ENCODE measurements at regions not wholly inside any gene's neighbourhood (a gene's known extent, or its start where the extent isn't known, plus 50 kb on each side); places are given as distances from the start of the nearest gene placed in this dataset.

DNA sequence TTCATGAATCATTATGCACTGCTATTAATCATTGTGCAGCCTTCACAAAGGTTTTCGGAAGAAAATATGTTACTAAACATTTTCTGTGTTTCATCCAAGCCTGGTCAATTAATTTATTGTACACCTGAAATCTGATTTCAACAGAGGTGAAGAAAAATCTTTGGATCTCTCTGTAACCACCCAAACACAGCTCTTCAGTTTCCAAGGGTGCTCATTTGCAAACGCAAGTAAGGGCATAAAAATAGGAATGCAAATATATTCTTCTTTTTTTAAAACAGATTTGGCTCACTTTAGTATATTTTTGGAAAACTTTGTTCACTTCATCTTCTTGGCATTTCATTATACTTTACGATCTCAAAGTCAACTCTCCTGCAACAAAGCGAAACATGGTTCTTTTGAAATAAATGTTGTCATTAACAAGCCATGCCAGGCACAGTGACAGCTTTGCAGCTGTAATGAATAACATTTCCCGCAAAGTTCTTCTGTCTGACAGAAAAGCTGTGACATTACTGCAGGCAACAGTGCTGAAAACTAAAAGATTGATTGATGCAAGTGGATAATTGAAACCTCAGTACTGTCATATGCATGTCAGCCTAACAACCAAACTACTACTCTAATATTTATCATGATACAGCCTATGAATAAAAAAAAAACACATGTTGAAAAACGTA lies 348.3 kb downstream of the FRK start:
- no peaks in the 10 kb centered on the region for H3K27me3 ChIP-seq (ENCODE audit: control insufficient read depth in 5 of 5, insufficient read depth in 4 of 5, low read length in 5 of 5)
- H3K9ac ChIP-seq (ENCODE audit: low read length in 5 of 5) = no peak overlapping the region
- no peak overlapping the region for H3K4me3 ChIP-seq (ENCODE audit: low read depth in 1 of 5, low read length in 5 of 5)
- peaks cover 0 to 3% (median 0%) of the 10 kb centered on the region in 5 donors for H3K4me1 ChIP-seq (ENCODE audit: control insufficient read depth in 5 of 5, insufficient read depth in 5 of 5, low read length in 5 of 5)
- no peaks in the 10 kb centered on the region for H3K9me3 ChIP-seq (ENCODE audit: control insufficient read depth in 5 of 5, low read length in 5 of 5)
- H3K36me3 ChIP-seq (ENCODE audit: control insufficient read depth in 5 of 5, insufficient read depth in 5 of 5, low read length in 5 of 5) = no peaks in the 10 kb centered on the region
- H3K27ac ChIP-seq (ENCODE audit: low read depth, low read length) = no peak overlapping the region

DNA sequence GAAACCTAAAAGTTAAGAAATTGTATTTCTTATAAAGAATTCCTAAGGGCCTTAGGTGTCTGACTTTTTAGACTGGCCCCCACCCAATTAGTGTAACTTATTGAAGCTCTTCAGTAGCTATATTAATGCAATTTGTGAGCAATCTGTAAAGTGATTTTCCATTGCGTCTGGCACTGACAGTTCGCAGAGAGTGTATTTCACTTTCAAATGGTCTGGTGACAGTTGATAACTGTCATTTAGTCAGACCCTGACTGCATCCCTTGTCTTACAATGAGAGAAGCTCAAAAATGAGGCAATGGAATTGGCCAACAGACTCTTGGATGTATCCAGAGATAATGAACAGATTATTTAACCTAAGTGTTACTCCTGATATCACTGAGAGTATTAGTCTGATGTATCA lies 351.8 kb downstream of the FRK start:
- Histone ChIP-seq H3K4me3 (ENCODE audit: low read depth in 1 of 5, low read length in 5 of 5) (no peak overlapping the region), H3K27me3 (ENCODE audit: control insufficient read depth in 5 of 5, insufficient read depth in 4 of 5, low read length in 5 of 5) (no peaks in the 10 kb centered on the region)

GRCh38 chr6:115706981-115707380 lies 353.7 kb downstream of the FRK start:
- Histone ChIP-seq H3K4me1 (ENCODE audit: control insufficient read depth in 5 of 5, insufficient read depth in 5 of 5, low read length in 5 of 5) (peaks cover 0 to 8% (median 3%) of the 10 kb centered on the region in 5 donors), H3K27ac (ENCODE audit: low read depth, low read length) (no peak overlapping the region), H3K4me3 (ENCODE audit: low read depth in 1 of 5, low read length in 5 of 5) (no peak overlapping the region), H3K36me3 (ENCODE audit: control insufficient read depth in 5 of 5, insufficient read depth in 5 of 5, low read length in 5 of 5) (no peaks in the 10 kb centered on the region), H3K9ac (ENCODE audit: low read length in 5 of 5) (no peak overlapping the region), H3K9me3 (ENCODE audit: control insufficient read depth in 5 of 5, low read length in 5 of 5) (peaks cover 0 to 4% (median 0%) of the 10 kb centered on the region in 5 donors), H3K27me3 (ENCODE audit: control insufficient read depth in 5 of 5, insufficient read depth in 4 of 5, low read length in 5 of 5) (no peaks in the 10 kb centered on the region)

More for the DNA sequence above, 351.8 kb downstream of the FRK start:
- Histone ChIP-seq H3K9ac (ENCODE audit: low read length in 5 of 5) (no peak overlapping the region), H3K27ac (ENCODE audit: low read depth, low read length) (no peak overlapping the region), H3K36me3 (ENCODE audit: control insufficient read depth in 5 of 5, insufficient read depth in 5 of 5, low read length in 5 of 5) (no peaks in the 10 kb centered on the region), H3K4me1 (ENCODE audit: control insufficient read depth in 5 of 5, insufficient read depth in 5 of 5, low read length in 5 of 5) (peaks cover 0 to 8% (median 3%) of the 10 kb centered on the region in 5 donors), H3K9me3 (ENCODE audit: control insufficient read depth in 5 of 5, low read length in 5 of 5) (no peaks in the 10 kb centered on the region)

- H3K4me1 ChIP-seq (ENCODE audit: control insufficient read depth in 5 of 5, insufficient read depth in 5 of 5, low read length in 5 of 5) = peaks cover 0 to 8% (median 3%) of the 10 kb centered on the region in 5 donors
- no peak overlapping the region for H3K27ac ChIP-seq (ENCODE audit: low read depth, low read length)
- no peak overlapping the region for H3K9ac ChIP-seq (ENCODE audit: low read length in 5 of 5)
- no peaks in the 10 kb centered on the region for H3K36me3 ChIP-seq (ENCODE audit: control insufficient read depth in 5 of 5, insufficient read depth in 5 of 5, low read length in 5 of 5)
- H3K4me3 ChIP-seq (ENCODE audit: low read depth in 1 of 5, low read length in 5 of 5) = no peak overlapping the region
- H3K27me3 ChIP-seq (ENCODE audit: control insufficient read depth in 5 of 5, insufficient read depth in 4 of 5, low read length in 5 of 5) = no peaks in the 10 kb centered on the region
- H3K9me3 ChIP-seq (ENCODE audit: control insufficient read depth in 5 of 5, low read length in 5 of 5) = peaks cover 0 to 4% (median 0%) of the 10 kb centered on the region in 5 donors
Observed at GRCh38 chr6:115706324-115706723, 354.4 kb downstream of the FRK start.

- no peak overlapping the region for H3K9ac ChIP-seq (ENCODE audit: low read length in 5 of 5)
- peaks cover 0 to 8% (median 3%) of the 10 kb centered on the region in 5 donors for H3K4me1 ChIP-seq (ENCODE audit: control insufficient read depth in 5 of 5, insufficient read depth in 5 of 5, low read length in 5 of 5)
- H3K9me3 ChIP-seq (ENCODE audit: control insufficient read depth in 5 of 5, low read length in 5 of 5) = peaks cover 0 to 4% (median 0%) of the 10 kb centered on the region in 5 donors
- no peak overlapping the region for H3K27ac ChIP-seq (ENCODE audit: low read depth, low read length)
- H3K36me3 ChIP-seq (ENCODE audit: control insufficient read depth in 5 of 5, insufficient read depth in 5 of 5, low read length in 5 of 5) = no peaks in the 10 kb centered on the region
- H3K27me3 ChIP-seq (ENCODE audit: control insufficient read depth in 5 of 5, insufficient read depth in 4 of 5, low read length in 5 of 5) = no peaks in the 10 kb centered on the region
- H3K4me3 ChIP-seq (ENCODE audit: low read depth in 1 of 5, low read length in 5 of 5) = no peak overlapping the region
Observed at GRCh38 chr6:115704028-115704427, 356.7 kb downstream of the FRK start.

DNA sequence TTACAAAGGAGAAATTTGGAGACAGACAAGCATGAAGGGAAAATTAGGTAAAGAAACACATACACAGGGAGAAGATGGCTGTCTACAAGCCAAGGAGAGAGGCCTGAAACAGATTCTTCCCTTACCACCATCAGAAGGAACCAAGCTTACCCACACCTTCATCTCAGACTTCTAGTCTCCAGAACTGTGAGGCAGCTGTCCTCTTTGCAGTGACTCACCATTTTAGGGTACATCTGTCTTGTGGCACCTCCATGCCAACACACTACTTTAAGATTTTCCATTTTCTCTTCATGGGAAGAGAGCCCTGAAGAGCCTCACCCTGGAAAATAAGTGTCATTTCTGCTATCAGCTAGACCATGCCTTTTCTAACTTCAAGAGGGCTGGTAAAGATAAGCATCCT lies 369.3 kb downstream of the FRK start:
- H3K9me3 ChIP-seq (ENCODE audit: control insufficient read depth in 5 of 5, low read length in 5 of 5) = no peaks in the 10 kb centered on the region
- H3K4me3 ChIP-seq (ENCODE audit: low read depth in 1 of 5, low read length in 5 of 5) = no peak overlapping the region
- no peaks in the 10 kb centered on the region for H3K27me3 ChIP-seq (ENCODE audit: control insufficient read depth in 5 of 5, insufficient read depth in 4 of 5, low read length in 5 of 5)
- H3K36me3 ChIP-seq (ENCODE audit: control insufficient read depth in 5 of 5, insufficient read depth in 5 of 5, low read length in 5 of 5) = no peaks in the 10 kb centered on the region
- no peak overlapping the region for H3K9ac ChIP-seq (ENCODE audit: low read length in 5 of 5)
- H3K27ac ChIP-seq (ENCODE audit: low read depth, low read length) = no peak overlapping the region
- no peaks in the 10 kb centered on the region for H3K4me1 ChIP-seq (ENCODE audit: control insufficient read depth in 5 of 5, insufficient read depth in 5 of 5, low read length in 5 of 5)

GRCh38 chr6:115690854-115691253 lies 369.8 kb downstream of the FRK start:
- no peaks in the 10 kb centered on the region for H3K4me1 ChIP-seq (ENCODE audit: control insufficient read depth in 5 of 5, insufficient read depth in 5 of 5, low read length in 5 of 5)
- H3K27me3 ChIP-seq (ENCODE audit: control insufficient read depth in 5 of 5, insufficient read depth in 4 of 5, low read length in 5 of 5) = no peaks in the 10 kb centered on the region
- H3K27ac ChIP-seq (ENCODE audit: low read depth, low read length) = no peak overlapping the region
- no peaks in the 10 kb centered on the region for H3K9me3 ChIP-seq (ENCODE audit: control insufficient read depth in 5 of 5, low read length in 5 of 5)
- no peak overlapping the region for H3K4me3 ChIP-seq (ENCODE audit: low read depth in 1 of 5, low read length in 5 of 5)
- H3K36me3 ChIP-seq (ENCODE audit: control insufficient read depth in 5 of 5, insufficient read depth in 5 of 5, low read length in 5 of 5) = no peaks in the 10 kb centered on the region
- H3K9ac ChIP-seq (ENCODE audit: low read length in 5 of 5) = no peak overlapping the region

DNA sequence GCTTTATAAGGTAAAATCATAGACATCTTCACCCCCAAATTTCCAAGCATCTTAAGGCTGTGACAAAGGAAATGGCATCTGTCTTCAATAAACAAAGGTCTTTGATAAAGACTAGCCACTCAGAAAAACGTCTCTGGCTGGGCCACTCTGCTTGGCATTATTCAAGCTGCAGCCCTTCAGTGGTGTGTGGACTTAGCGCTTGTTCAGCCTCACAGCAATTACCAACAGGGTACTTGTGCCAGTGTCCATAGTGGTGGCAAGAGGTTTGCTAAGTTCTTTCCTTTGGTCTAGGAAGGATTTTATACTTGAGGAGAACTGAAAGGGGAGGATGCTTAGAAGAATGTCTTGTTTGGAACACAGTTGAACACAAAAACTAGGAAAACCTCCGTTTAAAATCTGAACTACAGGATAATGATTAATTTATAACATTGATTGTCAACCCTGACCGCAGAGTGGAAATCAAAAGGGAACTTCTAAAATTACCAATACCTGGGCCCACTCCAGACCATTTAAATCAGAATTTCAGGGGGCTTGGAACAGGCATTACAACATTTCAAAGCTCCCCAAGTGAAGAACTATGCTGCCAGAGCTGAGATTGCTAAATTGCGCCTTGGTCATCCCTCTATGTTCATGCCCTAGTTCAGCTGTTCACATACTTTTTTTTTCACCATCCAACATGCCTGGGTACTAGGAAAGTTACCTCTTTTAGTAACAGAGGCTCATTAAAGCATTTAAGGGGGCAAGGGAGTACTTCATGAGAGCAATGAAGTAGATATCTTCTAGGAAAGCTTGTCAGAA lies 378.5 kb downstream of the FRK start:
- H3K27ac ChIP-seq (ENCODE audit: low read depth, low read length) = no peak overlapping the region
- H3K27me3 ChIP-seq (ENCODE audit: control insufficient read depth in 5 of 5, insufficient read depth in 4 of 5, low read length in 5 of 5) = no peaks in the 10 kb centered on the region
- H3K36me3 ChIP-seq (ENCODE audit: control insufficient read depth in 5 of 5, insufficient read depth in 5 of 5, low read length in 5 of 5) = no peaks in the 10 kb centered on the region
- no peak overlapping the region for H3K9ac ChIP-seq (ENCODE audit: low read length in 5 of 5)
- H3K9me3 ChIP-seq (ENCODE audit: control insufficient read depth in 5 of 5, low read length in 5 of 5) = no peaks in the 10 kb centered on the region
- H3K4me3 ChIP-seq (ENCODE audit: low read depth in 1 of 5, low read length in 5 of 5) = no peak overlapping the region
- no peaks in the 10 kb centered on the region for H3K4me1 ChIP-seq (ENCODE audit: control insufficient read depth in 5 of 5, insufficient read depth in 5 of 5, low read length in 5 of 5)

DNA sequence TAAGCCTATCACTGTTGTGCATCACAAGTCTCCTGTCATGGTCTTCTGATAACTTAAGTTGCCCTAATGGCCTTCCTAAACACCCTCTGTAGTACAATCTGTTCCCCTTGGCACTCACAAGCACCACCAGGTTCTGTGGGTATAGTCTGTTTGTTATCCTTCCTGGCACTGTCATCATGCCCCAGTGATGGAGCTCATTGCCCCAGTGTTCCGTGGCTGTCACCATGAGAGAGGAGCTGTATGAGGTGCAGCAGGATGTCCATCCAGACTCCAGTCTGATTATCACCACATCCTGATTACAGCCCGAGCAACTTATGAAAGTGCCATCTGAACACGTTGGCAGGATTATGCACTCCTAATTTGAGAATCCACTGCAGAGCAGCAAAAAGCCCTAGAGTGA lies 380.1 kb downstream of the FRK start:
- H3K4me3 ChIP-seq (ENCODE audit: low read depth in 1 of 5, low read length in 5 of 5) = no peak overlapping the region
- H3K9me3 ChIP-seq (ENCODE audit: control insufficient read depth in 5 of 5, low read length in 5 of 5) = no peaks in the 10 kb centered on the region
- H3K9ac ChIP-seq (ENCODE audit: low read length in 5 of 5) = no peak overlapping the region
- H3K36me3 ChIP-seq (ENCODE audit: control insufficient read depth in 5 of 5, insufficient read depth in 5 of 5, low read length in 5 of 5) = no peaks in the 10 kb centered on the region
- H3K27me3 ChIP-seq (ENCODE audit: control insufficient read depth in 5 of 5, insufficient read depth in 4 of 5, low read length in 5 of 5) = no peaks in the 10 kb centered on the region
- no peak overlapping the region for H3K27ac ChIP-seq (ENCODE audit: low read depth, low read length)
- no peaks in the 10 kb centered on the region for H3K4me1 ChIP-seq (ENCODE audit: control insufficient read depth in 5 of 5, insufficient read depth in 5 of 5, low read length in 5 of 5)

- H3K27me3 ChIP-seq (ENCODE audit: control insufficient read depth in 5 of 5, insufficient read depth in 4 of 5, low read length in 5 of 5) = no peaks in the 10 kb centered on the region
- H3K9ac ChIP-seq (ENCODE audit: low read length in 5 of 5) = no peak overlapping the region
- no peak overlapping the region for H3K4me3 ChIP-seq (ENCODE audit: low read depth in 1 of 5, low read length in 5 of 5)
- no peak overlapping the region for H3K27ac ChIP-seq (ENCODE audit: low read depth, low read length)
- H3K4me1 ChIP-seq (ENCODE audit: control insufficient read depth in 5 of 5, insufficient read depth in 5 of 5, low read length in 5 of 5) = no peaks in the 10 kb centered on the region
- no peaks in the 10 kb centered on the region for H3K36me3 ChIP-seq (ENCODE audit: control insufficient read depth in 5 of 5, insufficient read depth in 5 of 5, low read length in 5 of 5)
- H3K9me3 ChIP-seq (ENCODE audit: control insufficient read depth in 5 of 5, low read length in 5 of 5) = no peaks in the 10 kb centered on the region
Observed at GRCh38 chr6:115677198-115677597, 383.5 kb downstream of the FRK start.

Data from subcutaneous abdominal adipose tissue (tissue), 5 donors.